MM.1S (cell line): ENCODE measurements at regions not wholly inside any gene's neighbourhood (a gene's known extent, or its start where the extent isn't known, plus 50 kb on each side); places are given as distances from the start of the nearest gene placed in this dataset.

Experiments
- DNase-seq: peaks from one replicate; pipeline ENCODE4 v3.0.0-alpha.2; 2015
- H2AFZ ChIP-seq: fragments of 300-600 bp; sonication (generic); 2 replicates; pipeline ENCODE4 v1.6.0; 2016; ENCODE audit warnings: antibody characterized with exemption, low read length
- H3F3A ChIP-seq: fragments of 300-600 bp; sonication (generic); 2 replicates; pipeline ENCODE4 v1.6.1; 2016; ENCODE audit warnings: mild to moderate bottlenecking, antibody characterized with exemption, low read length, moderate library complexity, mixed read lengths; ENCODE audit not compliant: insufficient read depth
- H3K27ac ChIP-seq: fragments of 300-600 bp; sonication (generic); 2 replicates; pipeline ENCODE4 v1.5.1; 2016; ENCODE audit warnings: mild to moderate bottlenecking, low read length
- H3K27me3 ChIP-seq: fragments of 300-600 bp; sonication (generic); replicated peaks from 2 replicates; pipeline ENCODE4 v1.6.0; 2016; ENCODE audit warnings: low read length; ENCODE audit not compliant: insufficient read depth
- H3K36me3 ChIP-seq: fragments of 300-600 bp; sonication (generic); replicated peaks from 2 replicates; pipeline ENCODE4 v1.6.1; 2016; ENCODE audit warnings: mild to moderate bottlenecking, low read length, mixed read lengths; ENCODE audit not compliant: insufficient read depth
- H3K4me1 ChIP-seq: fragments of 300-600 bp; sonication (generic); 2 replicates; pipeline ENCODE4 v1.6.1; 2016; ENCODE audit warnings: low read length, mixed read lengths
- H3K4me2 ChIP-seq: fragments of 300-600 bp; sonication (generic); 2 replicates; pipeline ENCODE4 v1.6.0; 2016; ENCODE audit warnings: low read depth, low read length
- H3K4me3 ChIP-seq: fragments of 300-600 bp; sonication (generic); 2 replicates; pipeline ENCODE4 v1.5.1; 2016; ENCODE audit warnings: low read length, mixed read lengths
- H3K79me2 ChIP-seq: fragments of 300-600 bp; sonication (generic); 2 replicates; pipeline ENCODE4 v1.6.1; 2016; ENCODE audit warnings: mixed run types, low read length, mixed read lengths
- H3K9ac ChIP-seq: fragments of 300-600 bp; sonication (generic); 2 replicates; pipeline ENCODE4 v1.6.1; 2016; ENCODE audit warnings: low read length, mixed read lengths
- H3K9me2 ChIP-seq: fragments of 300-600 bp; sonication (generic); replicated peaks from 2 replicates; pipeline ENCODE4 v1.6.1; 2016; ENCODE audit warnings: mild to moderate bottlenecking, low read length, mixed read lengths; ENCODE audit not compliant: insufficient read depth
- H3K9me3 ChIP-seq: fragments of 300-600 bp; sonication (generic); replicated peaks from 2 replicates; pipeline ENCODE4 v1.6.1; 2016; ENCODE audit warnings: mild to moderate bottlenecking, low read length, mixed read lengths; ENCODE audit not compliant: insufficient read depth
- H4K20me1 ChIP-seq: fragments of 300-600 bp; sonication (generic); 2 replicates; pipeline ENCODE4 v1.6.1; 2016; ENCODE audit warnings: mild to moderate bottlenecking, low read length, moderate library complexity, mixed read lengths; ENCODE audit not compliant: insufficient read depth
- CTCF ChIP-seq: fragments of 300-600 bp; sonication (generic); IDR thresholded peaks from 2 replicates; pipeline ENCODE4 v1.5.1; 2016; ENCODE audit warnings: antibody characterized with exemption, low read length, mixed read lengths
- EZH2 ChIP-seq: fragments of 300-600 bp; sonication (generic); optimal IDR thresholded peaks from 2 replicates; pipeline ENCODE3; 2017; ENCODE audit warnings: low read depth, mild to moderate bottlenecking, antibody characterized with exemption, low read length, mixed read lengths
- EZH2phosphoT487 ChIP-seq: fragments of 300-600 bp; sonication (generic); IDR thresholded peaks from 2 replicates; pipeline ENCODE4 v1.6.1; 2018; ENCODE audit warnings: antibody characterized with exemption, low read length

DNA sequence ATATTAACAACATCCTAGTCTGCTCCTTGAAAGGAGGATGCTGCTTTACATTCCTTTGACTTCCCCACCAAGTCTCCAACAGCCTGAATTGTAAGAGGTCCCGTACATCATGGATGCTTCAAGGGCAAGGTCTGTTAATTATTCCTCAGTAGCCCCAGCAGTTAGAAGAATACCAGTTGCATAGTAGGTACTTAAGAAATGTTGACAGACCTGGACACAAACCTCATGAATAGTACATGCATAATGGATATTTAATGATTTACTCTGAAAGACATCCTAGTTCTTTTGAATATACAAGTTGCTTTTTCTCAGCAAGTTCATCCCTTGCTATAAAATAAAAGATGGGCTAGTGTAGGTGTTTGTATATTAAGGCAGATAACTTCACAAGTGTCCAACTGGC, 112.1 kb upstream of the DPYD start:
- no peak for DNase-seq
- H3K4me1 ChIP-seq, result no peaks in the 10 kb centered on the region
- H3K9ac ChIP-seq, result no peak overlapping the region
- H4K20me1 ChIP-seq, result no peaks in the 10 kb centered on the region
- H3F3A ChIP-seq, result no peaks in the 10 kb centered on the region
- no peaks in the 10 kb centered on the region for H3K9me2 ChIP-seq
- no peak overlapping the region for H3K27ac ChIP-seq
- no peak overlapping the region for H3K4me3 ChIP-seq
- no peak overlapping the region for H2AFZ ChIP-seq
- H3K9me3 ChIP-seq, result no peaks in the 10 kb centered on the region
- H3K27me3 ChIP-seq, result no peaks in the 10 kb centered on the region
- H3K4me2 ChIP-seq, result no peak overlapping the region
- H3K36me3 ChIP-seq, result no peaks in the 10 kb centered on the region
- no peaks in the 10 kb centered on the region for H3K79me2 ChIP-seq
- TF ChIP-seq EZH2, result no peak
- no peak for TF ChIP-seq EZH2phosphoT487
- no peak for TF ChIP-seq CTCF

DNA sequence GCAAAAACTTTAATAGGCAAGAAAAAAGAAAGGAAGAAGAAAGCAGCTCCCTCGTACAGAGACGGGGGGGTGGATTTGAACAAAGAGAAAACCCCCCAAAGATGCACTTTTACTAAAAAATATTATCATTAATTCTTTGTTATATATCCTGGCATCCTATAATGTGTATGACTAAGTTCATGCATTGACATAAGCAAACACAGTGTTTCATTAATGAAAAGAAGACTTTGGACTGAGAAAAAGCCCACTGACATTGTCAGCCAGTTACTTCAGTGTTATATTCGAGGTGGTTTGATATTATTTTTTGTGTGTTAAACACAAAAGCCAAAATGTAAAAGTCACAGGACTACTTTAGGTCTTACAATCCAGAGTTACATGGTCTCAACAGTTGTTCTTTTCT, 110.1 kb upstream of the DPYD start:
- H3K9me3 ChIP-seq, result no peaks in the 10 kb centered on the region
- H2AFZ ChIP-seq, result no peak overlapping the region
- TF ChIP-seq CTCF, result no peak
- TF ChIP-seq EZH2, result no peak
- no peak for TF ChIP-seq EZH2phosphoT487
- no peak overlapping the region for H3K9ac ChIP-seq
- no peak for DNase-seq
- no peak overlapping the region for H3K27ac ChIP-seq
- H3K4me3 ChIP-seq, result no peak overlapping the region
- H3K79me2 ChIP-seq, result no peaks in the 10 kb centered on the region
- no peaks in the 10 kb centered on the region for H3K4me1 ChIP-seq
- H3K4me2 ChIP-seq, result no peak overlapping the region
- no peaks in the 10 kb centered on the region for H3K9me2 ChIP-seq
- no peaks in the 10 kb centered on the region for H3F3A ChIP-seq
- no peaks in the 10 kb centered on the region for H3K27me3 ChIP-seq
- H3K36me3 ChIP-seq, result no peaks in the 10 kb centered on the region
- H4K20me1 ChIP-seq, result no peaks in the 10 kb centered on the region

DNA sequence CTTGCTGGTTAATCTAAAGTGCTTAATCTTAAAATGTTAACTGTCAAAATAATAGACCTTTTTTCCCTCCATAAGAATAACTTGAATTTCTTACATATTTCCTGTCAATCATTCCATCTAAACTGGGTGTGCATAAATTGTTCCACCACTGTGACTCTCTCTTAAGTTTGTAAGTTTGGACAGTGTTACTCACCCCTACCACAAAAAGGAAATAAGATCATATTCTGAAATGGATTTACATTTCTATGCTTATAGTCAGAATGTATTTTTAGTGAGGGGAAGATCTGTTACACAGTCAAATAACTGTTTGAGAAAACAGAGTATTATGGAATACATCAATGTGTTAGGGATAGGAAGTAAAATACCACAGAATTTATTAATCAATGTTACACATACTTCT, 109.6 kb upstream of the DPYD start:
- Histone ChIP-seq H3K9ac (no peak overlapping the region), H4K20me1 (no peaks in the 10 kb centered on the region), H2AFZ (no peak overlapping the region), H3K9me3 (no peaks in the 10 kb centered on the region), H3K79me2 (no peaks in the 10 kb centered on the region), H3K4me1 (no peaks in the 10 kb centered on the region), H3F3A (no peaks in the 10 kb centered on the region), H3K27me3 (no peaks in the 10 kb centered on the region), H3K9me2 (no peaks in the 10 kb centered on the region), H3K27ac (no peak overlapping the region), H3K4me3 (no peak overlapping the region), H3K4me2 (no peak overlapping the region), H3K36me3 (no peaks in the 10 kb centered on the region)
- DNase-seq, result no peak
- TF ChIP-seq EZH2phosphoT487, result no peak
- TF ChIP-seq CTCF, result no peak
- TF ChIP-seq EZH2, result no peak

GRCh38 chr1:98028800-98029199, 108.0 kb upstream of the DPYD start:
- H3K79me2 ChIP-seq, result no peaks in the 10 kb centered on the region
- H3K36me3 ChIP-seq, result no peaks in the 10 kb centered on the region
- H3K9me3 ChIP-seq, result no peaks in the 10 kb centered on the region
- H3K9ac ChIP-seq, result no peak overlapping the region
- no peak overlapping the region for H3K27ac ChIP-seq
- no peak overlapping the region for H3K4me2 ChIP-seq
- H3K9me2 ChIP-seq, result no peaks in the 10 kb centered on the region
- H3K4me1 ChIP-seq, result no peaks in the 10 kb centered on the region
- TF ChIP-seq EZH2, result no peak
- no peak for TF ChIP-seq CTCF
- no peak for TF ChIP-seq EZH2phosphoT487
- no peak overlapping the region for H3K4me3 ChIP-seq
- no peaks in the 10 kb centered on the region for H3K27me3 ChIP-seq
- no peaks in the 10 kb centered on the region for H4K20me1 ChIP-seq
- no peak overlapping the region for H2AFZ ChIP-seq
- no peak for DNase-seq
- H3F3A ChIP-seq, result no peaks in the 10 kb centered on the region
